RCC 7860 (cell line): ENCODE measurements at regions not wholly inside any gene's neighbourhood (a gene's known extent, or its start where the extent isn't known, plus 50 kb on each side); places are given as distances from the start of the nearest gene placed in this dataset.

Experiments used
- DNase-seq: peaks from one replicate; pipeline ENCODE4 v3.0.0-alpha.2; 2015; ENCODE audit warnings: low spot score
- FAIRE-seq: peaks from 2 replicates; lab custom pipeline; 2012; peaks lifted over from hg19 to GRCh38; lab: Jason Lieb, UNC

- DNase-seq: no peak
- no peak for FAIRE-seq
These were observed 660.3 kb upstream of the PRKX start for GRCh38 chrX:4373791-4374190.

GRCh38 chrX:4358577-4358976, 645.1 kb upstream of the PRKX start:
- DNase-seq (no peak), FAIRE-seq (no peak)

- DNase-seq (no peak), FAIRE-seq (no peak)
These were observed 609.5 kb upstream of the PRKX start for GRCh38 chrX:4322916-4323315.

GRCh38 chrX:4320436-4320947, 607.0 kb upstream of the PRKX start:
- DNase-seq (no peak), FAIRE-seq (no peak)

- DNase-seq (no peak), FAIRE-seq (no peak)
These were observed 602.4 kb upstream of the PRKX start for GRCh38 chrX:4315891-4316290.

- DNase-seq: no peak
- no peak for FAIRE-seq
These were observed 601.1 kb upstream of the PRKX start for GRCh38 chrX:4314586-4314985.

GRCh38 chrX:4277122-4277521, 563.7 kb upstream of the PRKX start:
- DNase-seq: no peak
- FAIRE-seq: no peak

GRCh38 chrX:4268676-4269075, 555.2 kb upstream of the PRKX start:
- FAIRE-seq: no peak
- no peak for DNase-seq

GRCh38 chrX:4265036-4265435, 551.6 kb upstream of the PRKX start:
- FAIRE-seq (no peak), DNase-seq (no peak)

GRCh38 chrX:4263030-4263803, 549.8 kb upstream of the PRKX start:
- DNase-seq (peak; percentile 5), FAIRE-seq (no peak)

- FAIRE-seq (no peak), DNase-seq (no peak)
These were observed 539.6 kb upstream of the PRKX start for GRCh38 chrX:4253092-4253491.

GRCh38 chrX:4249401-4249800, 536.0 kb upstream of the PRKX start:
- FAIRE-seq (no peak), DNase-seq (no peak)

- DNase-seq (no peak), FAIRE-seq (no peak)
These were observed 530.3 kb upstream of the PRKX start for GRCh38 chrX:4243759-4244158.

- FAIRE-seq (no peak), DNase-seq (peak; percentile 3)
These were observed 527.2 kb upstream of the PRKX start for GRCh38 chrX:4240541-4241194.

- no peak for FAIRE-seq
These were observed 526.4 kb upstream of the PRKX start for GRCh38 chrX:4239650-4240540.

GRCh38 chrX:4238916-4239315, 525.5 kb upstream of the PRKX start:
- DNase-seq (no peak), FAIRE-seq (no peak)

More at GRCh38 chrX:4239650-4240540, 526.4 kb upstream of the PRKX start:
- DNase-seq: no peak

- FAIRE-seq (no peak), DNase-seq (no peak)
These were observed 511.6 kb upstream of the PRKX start for GRCh38 chrX:4225086-4225485.

GRCh38 chrX:4206941-4207340, 493.5 kb upstream of the PRKX start:
- DNase-seq (no peak), FAIRE-seq (no peak)

- DNase-seq: no peak
- no peak for FAIRE-seq
These were observed 484.5 kb upstream of the PRKX start for GRCh38 chrX:4197971-4198370.

- no peak for FAIRE-seq
- DNase-seq: no peak
These were observed 480.2 kb upstream of the PRKX start for GRCh38 chrX:4193500-4194155.

- FAIRE-seq (no peak), DNase-seq (no peak)
These were observed 472.9 kb upstream of the PRKX start for GRCh38 chrX:4186331-4186730.
